Stimulated activated CD4-positive, alpha-beta T cell treated with anti-CD3 and anti-CD28 coated beads, Interleukin-15, amount 100 ng/mL, for 24 hours (primary cell): ENCODE measurements at regions not wholly inside any gene's neighbourhood (a gene's known extent, or its start where the extent isn't known, plus 50 kb on each side); places are given as distances from the start of the nearest gene placed in this dataset.
"Not testable (repeated sequence)": the region's sequence is repeated elsewhere in the genome, so short reads cannot be mapped to it uniquely, and the experiment has no call there.

Experiments
- DNase-seq: peaks from one replicate; pipeline ENCODE4 v3.0.0-alpha.2; 2020

DNA sequence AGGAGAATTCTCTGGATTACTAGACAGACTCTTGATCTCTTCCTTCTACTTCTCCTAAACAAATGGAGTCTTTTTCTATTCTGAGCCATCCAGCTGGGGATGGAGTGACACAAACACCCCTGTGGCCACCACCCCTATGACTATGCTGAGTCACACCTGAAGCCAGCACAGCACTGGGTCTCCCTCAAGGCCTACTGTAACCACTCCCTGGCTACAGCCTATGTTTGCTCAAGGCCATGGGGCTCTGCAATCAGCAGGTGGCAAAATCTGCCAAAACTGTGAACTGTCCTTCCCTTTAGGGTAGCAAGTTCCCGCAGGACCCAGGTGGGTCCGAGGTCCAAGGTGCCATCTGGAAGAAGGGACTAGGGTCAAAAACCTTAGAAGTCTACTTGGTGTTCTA lies 132.3 kb downstream of the TINAG start:
- DNase-seq, result no peak

DNA sequence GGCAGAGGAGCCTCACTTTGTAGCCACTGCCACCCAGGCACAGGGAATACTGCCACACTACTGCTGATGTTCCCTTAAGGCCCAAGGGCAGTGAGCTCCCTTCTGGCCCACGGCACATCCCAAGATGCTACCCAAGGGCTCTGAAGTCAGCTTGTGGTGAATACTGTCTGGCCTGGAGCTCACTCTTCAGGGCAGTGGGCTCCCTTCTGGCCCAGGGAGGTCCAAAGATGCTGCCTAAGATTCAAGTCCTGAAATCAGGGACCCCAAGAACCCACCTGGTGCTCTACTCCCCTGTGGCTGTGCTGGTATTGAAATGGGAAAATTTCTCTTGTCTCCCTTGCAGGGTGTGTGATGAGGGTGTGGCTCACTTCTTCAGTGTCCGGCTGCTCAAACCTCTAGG lies 132.8 kb downstream of the TINAG start:
- DNase-seq, result no peak

DNA sequence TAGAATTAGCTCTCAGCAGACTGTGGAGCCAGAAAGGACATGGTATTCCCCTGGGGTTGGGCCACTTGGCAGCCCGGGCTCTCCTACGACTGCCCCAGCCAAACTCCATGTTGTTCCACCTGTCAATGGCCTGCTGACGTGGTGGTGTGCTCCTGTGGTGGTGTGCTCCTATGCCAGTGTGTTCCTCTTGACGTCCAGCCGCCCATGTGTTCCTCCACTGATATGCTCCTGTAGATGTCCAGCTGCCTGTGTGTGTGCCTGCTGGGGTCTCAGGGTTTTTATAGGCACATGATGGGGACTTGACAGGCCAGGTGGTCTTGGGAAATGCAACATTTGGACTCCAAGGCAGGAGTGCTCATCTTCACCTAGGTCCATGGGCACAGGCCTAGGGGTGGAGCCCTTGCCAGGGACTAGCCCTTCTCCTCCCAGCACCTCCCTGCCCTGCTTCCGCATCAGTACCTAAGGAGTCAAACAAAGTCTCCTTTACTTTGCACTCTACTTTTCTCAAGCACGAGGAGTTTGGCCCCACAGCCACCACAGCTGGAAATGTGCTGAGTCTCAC lies 133.5 kb downstream of the TINAG start:
- no peak for DNase-seq

DNA sequence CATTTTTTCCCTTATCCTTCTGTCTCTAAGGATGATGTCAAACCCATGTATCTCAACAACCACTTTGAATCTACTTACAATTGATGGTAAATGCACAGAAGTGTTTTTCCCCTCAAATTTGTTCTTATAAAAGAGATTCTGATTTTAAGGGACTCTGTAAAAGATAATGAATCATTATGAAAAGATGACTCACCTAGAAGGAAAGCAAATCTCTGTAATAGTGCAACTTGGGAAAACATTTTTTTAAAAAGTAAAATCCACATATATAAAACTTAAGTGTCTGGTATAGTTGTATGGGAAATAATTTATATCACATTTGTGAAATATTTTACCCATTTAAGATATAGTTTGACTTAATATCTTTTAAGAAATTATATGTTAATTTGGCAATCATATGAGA lies 137.0 kb downstream of the TINAG start:
- DNase-seq, result no peak

DNA sequence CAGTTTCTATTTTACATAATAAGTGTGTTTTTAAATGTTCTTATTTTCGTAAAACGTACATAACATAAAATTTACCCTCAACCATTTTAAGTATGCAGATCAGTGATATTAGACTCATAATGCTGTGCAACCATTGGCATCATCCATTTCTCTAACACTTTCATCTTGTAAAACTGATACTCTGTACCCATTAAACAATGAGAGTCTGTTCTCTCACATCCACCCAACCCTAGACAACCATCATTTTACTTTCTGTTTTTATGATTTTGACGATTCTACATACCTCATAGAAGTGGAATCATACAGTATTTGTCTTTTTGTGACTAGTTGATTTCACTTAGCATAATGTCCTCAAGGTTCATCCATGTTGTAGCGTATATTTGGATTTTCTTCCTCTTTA lies 140.4 kb downstream of the TINAG start:
- no peak for DNase-seq

DNA sequence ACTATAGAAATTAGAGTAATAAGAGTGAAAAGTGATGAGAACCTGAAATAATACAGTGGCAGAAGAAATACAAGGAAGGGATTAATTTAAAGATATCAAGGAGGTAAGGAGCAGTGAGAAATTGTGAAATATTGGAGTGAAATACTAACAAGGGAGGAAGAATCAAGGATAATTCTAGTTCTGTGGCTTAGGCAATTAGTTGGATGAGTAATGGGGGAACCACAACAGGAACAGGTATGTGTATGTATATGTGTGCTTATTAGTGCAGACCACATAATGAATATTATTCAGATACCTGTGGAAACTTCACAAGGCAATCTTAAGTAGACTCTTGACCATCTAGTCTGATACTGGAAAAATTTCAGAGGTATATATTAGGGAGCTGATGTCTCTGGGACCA lies 143.3 kb downstream of the TINAG start:
- DNase-seq, result no peak

DNA sequence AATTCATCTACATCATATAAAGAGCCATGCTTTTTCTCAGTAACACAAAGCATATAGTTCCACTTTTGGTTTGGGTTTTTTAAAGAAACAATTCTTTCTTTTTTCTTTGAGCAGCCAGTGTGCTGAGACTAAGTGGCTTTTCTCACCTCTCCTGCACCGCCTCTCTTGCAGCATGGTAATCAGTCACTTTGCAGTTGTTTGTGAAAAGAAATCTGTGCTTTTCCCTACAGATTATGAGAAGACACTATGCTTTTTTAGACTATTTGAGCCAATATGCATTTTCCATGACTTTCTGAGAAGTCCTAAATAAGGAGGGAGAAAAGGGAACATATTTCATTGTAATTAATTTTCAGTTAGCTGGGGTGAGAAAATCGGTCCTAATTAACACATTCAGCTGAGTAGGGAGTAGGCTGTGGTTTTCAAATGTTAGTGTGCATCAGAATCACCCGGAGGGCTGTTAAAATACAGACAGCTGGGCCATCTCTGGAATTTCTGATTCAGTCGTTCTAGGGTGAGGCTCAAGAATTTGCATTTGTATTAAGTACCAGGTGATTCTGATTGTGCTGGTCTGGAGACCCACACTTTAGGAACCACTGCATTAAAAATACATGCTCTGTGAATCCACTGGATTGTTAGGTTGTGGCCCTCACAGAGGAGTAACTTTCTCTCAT lies 155.2 kb downstream of the TINAG start:
- DNase-seq, result no peak

DNA sequence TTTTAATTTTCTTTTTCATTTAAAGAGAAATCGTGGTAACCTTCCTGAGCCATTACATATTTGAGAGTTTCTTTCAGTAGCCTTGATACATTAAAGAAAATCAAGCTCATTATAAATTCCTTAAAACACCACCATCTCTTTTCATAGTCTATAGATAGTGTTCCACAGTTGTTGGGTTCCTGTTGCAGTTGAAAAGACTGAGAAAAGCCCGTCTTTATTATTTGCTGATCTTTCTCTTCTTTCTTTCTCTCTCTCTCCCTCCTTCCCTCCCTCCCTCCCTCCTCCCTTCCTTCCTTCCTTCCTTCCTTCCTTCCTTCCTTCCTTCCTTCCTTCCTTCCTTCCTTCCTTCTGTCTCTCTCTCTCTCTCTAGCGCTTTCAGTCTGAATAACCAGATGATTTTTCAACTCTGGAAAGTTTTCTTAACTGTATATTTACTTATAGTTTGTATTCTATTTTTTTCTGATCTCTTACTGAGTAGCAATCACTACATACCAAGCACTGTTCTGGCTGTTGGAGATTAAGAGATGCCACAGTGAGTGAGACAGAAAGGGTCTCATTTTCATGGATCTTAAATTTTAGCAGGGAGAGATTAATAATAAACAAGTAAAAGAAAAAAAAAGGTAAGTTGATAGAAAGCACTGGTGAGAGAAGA lies 157.5 kb downstream of the TINAG start:
- DNase-seq, result no peak

DNA sequence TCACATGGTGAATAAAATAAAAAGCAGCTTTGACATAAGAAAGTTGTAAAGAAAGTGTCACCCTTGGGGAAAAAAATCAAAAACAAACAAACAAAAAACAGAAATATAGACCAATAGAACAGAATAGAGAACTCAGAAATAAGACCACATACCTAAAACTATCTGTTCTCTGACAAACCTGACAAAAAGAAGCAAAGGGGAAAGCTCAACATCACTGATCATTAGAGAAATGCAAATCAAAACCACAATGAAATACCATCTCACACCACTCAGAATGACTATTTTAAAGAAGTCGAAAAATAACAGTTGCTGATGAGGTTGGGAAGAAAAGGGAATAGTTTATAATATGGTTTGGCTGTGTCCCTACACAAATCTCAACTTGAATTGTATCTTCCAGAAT lies 159.1 kb downstream of the TINAG start:
- no peak for DNase-seq

DNA sequence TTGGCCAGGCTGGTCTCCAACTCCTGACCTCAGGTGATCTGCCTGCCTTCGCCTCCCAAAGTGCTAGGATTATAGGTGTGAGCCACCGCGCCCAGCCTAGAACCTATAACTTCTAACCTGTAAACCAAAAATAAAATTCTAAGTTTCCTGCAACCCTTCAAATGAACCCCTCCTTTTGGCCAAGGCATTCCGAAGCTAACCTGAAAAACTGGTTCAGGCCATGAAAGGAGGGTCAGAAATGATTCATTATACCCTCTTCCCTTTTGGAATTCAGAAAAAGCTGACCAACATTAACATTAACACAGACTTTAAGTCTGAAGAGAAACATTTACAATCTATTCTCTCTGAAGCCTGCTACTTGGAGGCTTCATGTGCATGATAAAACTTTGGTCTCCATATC lies 165.1 kb downstream of the TINAG start:
- DNase-seq, result no peak

DNA sequence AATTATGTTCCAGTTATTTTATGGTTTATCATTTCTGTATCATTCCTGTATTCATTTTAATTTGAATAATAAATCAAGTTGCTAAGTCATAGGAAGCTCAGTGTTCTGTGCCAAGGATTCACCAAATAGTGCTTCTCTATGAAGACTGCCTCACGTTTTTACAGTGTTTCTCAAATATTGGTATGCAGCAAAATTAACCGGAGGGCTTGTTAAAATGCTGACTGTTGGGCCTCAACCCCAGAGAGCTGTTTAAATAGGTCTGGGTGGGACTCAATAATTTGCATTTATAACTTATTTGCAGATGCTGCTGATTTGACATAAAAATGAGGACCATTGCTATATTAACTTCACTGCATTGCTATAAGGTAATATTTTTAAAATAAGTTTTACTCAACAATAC lies 166.7 kb downstream of the TINAG start:
- DNase-seq, result no peak

DNA sequence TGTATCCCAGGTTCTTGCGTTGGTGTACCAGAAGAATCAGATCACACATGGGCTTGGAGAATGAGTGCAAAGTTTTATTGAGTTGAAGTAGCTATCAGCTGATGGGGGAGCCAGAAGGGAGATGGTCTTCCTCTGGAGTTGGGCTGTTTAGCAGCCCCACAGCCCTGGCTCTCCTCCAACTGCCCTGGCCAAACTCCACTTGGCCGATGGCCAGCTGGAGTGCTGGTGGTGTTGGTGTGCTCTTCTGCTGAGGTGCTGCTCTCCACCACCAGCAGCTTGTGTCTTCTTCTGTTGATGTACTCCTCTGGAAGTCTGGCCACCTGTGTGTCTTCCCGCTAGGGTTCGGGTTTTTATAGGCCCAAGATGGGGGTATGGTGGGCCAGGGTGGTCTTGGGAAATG lies 172.8 kb downstream of the TINAG start:
- no peak for DNase-seq

DNA sequence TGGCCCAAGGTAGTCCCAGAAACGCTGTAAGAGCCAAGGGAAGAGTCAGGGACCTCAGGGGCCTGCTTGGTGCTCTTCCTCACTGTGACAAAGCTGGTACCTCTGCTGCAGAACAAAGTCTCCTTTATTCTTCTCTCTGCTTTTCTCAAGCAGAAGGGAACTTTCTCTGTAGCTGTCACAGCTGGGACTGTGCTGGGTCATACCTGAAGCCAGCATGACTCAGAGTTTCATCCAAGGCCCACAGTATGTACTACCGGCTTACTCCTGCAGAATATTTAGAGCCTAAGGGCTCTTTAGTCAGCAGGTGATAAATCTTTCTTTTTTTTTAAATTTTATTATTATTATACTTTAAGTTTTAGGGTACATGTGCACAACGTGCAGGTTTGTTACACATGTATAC lies 183.2 kb downstream of the TINAG start:
- DNase-seq, result no peak

DNA sequence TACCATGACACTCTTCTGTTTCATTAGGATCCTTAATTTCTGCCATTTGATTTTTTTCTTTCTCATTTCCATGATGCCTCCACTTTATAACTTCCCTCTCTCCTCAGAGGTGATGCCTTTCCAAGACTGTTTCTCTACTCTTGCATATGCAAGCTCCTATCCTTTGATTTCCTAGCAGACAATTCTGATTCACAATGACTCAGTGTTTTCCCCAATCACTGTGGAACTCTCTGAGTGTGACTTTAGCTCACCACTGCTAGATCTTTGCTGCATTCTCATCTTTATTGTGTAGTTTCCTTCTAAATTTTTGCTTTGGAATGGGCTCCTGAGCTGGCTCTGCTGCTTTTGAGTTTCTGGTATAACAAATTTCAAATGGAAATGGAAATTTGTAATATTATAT lies 184.9 kb downstream of the TINAG start:
- no peak for DNase-seq

DNA sequence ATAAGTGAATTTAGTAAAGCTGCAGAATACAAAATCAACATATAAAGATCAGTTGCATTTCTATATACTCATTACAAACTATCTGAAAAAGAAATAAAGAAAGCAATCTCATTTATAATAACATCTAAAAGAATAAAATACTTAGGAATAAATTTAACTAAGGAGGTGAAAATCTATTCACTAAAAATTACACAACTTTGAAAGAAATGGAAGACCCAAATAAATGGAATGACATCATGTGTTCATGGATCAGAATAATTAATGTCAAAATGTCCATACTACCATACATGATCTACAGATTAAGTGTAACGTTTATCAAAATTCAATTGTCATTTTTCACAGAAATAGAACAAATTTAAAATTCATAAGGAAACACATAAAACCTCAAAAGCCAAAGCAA lies 194.9 kb downstream of the TINAG start:
- no peak for DNase-seq

DNA sequence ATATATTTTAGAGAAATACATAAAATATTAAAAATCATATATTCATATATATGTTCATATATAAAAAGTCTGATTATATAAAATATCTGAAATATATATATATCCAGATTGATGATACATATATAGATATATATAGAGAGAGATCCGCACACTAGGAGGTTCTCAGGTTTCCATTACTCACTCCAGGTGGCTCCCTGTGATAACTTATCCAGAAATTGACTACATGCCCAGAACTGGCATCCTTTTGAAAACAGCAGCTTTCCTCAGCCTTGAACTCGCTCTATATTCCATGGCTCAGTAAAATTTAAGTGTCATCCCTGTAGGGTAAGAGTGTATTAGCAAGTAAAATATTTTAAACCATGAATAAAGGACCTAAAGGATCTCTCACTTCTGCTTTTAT lies 206.8 kb downstream of the TINAG start:
- DNase-seq, result no peak

DNA sequence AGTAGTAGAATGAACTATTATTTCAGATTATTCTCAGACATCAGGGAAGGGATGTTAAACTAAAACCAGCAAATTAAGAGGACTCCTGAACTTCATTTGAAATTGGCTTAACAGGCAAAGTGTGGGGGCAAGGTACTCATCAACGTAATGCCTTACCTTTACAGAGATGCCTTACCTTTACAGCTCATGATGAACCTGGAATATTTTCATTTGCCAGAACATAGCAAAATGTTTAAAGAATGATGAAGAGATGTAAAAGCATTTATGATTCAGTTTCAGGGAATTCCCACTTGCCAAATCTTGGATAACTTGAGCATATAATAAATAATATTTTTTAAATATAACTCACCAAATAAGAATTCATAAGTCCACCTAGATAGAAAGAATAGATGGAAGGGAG lies 207.5 kb downstream of the TINAG start:
- DNase-seq, result no peak

DNA sequence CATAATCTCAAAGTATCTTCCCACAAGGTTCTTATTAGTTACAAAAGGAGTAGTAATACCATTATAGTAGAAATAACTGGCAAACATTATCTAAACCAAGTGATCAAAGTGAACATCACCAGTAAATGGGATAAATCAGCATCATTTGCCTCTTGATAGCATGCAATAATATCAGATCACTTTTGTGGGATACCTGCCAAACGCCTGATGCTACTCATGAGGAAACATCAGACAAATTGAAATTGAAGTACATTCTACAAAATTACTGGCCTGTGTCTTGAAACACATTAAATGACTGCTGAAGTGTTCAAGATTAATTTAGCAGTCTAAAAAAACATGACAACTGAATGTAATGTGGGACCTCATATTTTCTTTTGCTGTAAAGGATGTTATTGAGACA lies 208.1 kb downstream of the TINAG start:
- DNase-seq, result no peak

DNA sequence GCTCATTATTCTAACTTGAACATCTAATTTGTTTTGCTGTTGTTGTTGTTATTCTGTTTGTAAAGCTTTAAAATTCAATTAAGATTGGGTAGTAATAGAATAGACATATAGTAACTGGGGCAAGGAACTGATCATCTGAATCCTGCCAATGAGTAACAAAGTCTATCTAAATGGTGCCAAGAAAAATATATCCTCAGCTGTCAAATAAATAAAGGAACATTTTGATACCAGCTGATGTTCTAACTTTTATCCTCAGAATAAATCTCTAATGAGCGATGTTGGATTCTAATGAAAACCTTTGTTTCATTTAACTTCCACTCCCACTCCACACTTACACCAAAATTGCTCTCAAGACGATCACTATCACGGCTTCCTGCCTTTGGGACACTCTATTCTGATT lies 210.9 kb downstream of the TINAG start:
- DNase-seq, result no peak

DNA sequence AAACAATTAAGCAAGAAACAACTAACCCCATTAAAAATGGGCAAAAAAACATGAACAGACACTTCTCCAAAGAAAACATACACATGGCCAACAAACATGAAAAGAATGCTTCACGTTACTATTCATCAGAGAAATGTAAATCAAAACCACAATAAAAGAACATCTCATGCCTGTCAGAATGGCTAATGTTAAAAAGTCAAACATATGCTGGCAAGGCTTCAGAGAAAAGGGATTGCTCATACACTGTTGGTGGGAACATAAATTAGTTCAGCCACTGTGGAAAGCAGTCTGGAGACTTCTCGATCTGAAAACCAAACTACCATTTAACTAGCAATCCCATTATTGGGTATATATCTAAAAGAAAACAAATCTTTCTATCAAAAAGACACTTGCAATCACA lies 217.5 kb downstream of the TINAG start:
- DNase-seq, result no peak

DNA sequence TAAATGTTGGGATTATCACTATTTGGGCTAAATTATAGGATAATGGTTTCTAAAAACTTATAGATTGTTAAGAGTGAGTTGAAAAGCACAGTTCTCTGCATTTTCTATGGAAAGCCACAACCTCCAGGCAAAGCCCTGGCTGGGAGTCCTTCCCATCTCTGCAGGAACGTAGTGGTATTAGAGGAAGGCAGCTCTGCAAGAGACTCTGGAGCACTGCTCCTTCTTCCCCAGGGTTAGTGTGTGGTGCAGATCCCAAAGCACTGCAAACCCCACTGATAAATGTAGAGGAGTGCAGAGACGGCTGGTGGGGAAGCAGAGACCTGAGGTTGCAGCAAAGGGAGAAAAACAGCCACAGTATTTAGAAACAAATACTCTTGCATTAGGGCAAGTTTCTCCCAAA lies 225.3 kb downstream of the TINAG start:
- DNase-seq, result no peak

DNA sequence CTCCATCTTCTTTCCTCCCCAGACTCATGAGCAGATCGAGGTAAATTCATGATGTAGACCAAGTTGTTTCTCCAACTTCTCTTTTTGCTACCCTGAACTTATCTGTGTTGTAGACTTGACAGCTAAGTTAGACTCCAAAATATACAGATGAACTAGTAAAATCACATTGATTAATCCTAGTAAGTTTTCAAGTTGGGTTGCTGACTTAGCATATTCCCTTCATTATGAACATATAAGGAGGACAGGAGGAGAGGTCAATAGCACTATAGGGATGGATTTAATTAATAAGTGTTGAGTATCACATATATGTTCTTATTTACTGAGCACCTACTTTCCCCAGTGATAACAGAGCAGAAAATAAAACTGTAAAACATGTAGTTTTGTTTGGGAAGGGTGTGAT lies 227.3 kb downstream of the TINAG start:
- no peak for DNase-seq

DNA sequence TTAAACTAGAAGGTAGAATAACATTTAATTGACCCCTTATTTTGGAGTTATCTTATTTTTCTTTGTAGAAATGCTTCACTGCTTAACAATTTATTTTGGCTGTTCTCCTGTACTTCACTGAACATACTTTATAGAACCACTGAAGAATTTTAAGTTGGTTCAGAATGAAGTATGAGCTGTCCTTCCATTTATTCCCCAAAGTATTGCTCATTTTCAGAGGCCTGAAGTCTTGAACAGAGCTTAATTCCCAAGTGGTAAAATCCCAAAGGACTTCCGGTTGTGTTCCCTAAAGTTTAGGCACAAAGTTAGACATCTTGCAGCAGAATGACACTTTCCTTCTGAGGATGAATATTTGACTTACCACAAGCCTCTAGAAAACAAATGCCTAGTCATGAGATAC lies 233.3 kb downstream of the TINAG start:
- DNase-seq, result no peak

DNA sequence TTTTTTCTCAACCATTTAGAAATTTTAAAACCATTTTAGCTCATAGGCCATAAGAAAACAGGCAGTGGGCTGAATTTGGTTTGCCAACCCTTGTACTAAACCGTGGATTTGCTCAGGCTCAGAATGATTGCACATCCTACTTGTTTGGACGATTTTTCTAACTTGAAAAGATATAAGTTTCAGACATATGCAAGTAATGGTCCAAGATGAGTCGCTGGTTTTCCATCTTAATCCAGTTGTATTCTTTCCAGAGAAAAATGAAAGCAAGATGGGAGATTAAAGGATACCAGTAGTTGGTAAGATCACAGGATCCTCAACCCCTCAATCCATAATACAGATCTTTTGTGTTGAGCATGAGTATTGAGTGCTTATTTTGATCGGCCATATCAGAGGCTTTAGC lies 250.9 kb downstream of the TINAG start:
- DNase-seq, result no peak

DNA sequence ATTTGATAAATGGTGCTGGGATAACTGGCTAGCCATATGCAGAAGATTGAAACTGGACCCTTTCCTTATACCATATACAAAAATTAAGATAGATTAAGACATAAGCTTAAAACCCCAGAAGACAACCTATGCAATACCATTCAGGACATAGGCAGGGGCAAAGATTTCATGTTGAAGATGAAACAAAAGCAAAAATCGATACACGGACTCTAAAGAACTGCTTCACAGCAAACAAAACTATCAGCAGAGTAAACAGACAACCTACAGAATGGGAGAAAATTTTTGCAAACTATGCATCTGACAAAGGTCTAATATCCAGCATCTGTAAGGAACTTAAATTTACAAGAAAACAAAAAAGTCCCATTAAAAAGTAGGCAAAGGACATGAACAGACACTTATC lies 255.9 kb downstream of the TINAG start:
- not testable (repeated sequence) for DNase-seq
